KMS-11 (cell line): ENCODE measurements at regions not wholly inside any gene's neighbourhood (a gene's known extent, or its start where the extent isn't known, plus 50 kb on each side); places are given as distances from the start of the nearest gene placed in this dataset.

Source experiments
- H2AFZ ChIP-seq: fragments of 200-600 bp; sonication (generic); 2 replicates; pipeline ENCODE4 v1.6.1; 2016; ENCODE audit warnings: antibody characterized with exemption, mixed run types, low read depth
- H3K27ac ChIP-seq: fragments of 200-600 bp; sonication (generic); 2 replicates; pipeline ENCODE4 v1.6.1; 2016; ENCODE audit warnings: mild to moderate bottlenecking, mixed run types
- H3K27me3 ChIP-seq: fragments of 200-600 bp; sonication (generic); 2 replicates; pipeline ENCODE4 v1.6.1; 2017; ENCODE audit warnings: mild to moderate bottlenecking, low read depth, mixed run types, moderate library complexity; ENCODE audit not compliant: insufficient read depth
- H3K36me3 ChIP-seq: fragments of 200-600 bp; sonication (generic); 2 replicates; pipeline ENCODE4 v1.6.1; 2017; ENCODE audit warnings: mild to moderate bottlenecking, mixed run types; ENCODE audit not compliant: insufficient read depth
- H3K4me1 ChIP-seq: fragments of 200-600 bp; sonication (generic); 2 replicates; pipeline ENCODE4 v1.6.1; 2016; ENCODE audit warnings: mild to moderate bottlenecking, low read depth, mixed run types; ENCODE audit not compliant: poor library complexity, severe bottlenecking
- H3K4me2 ChIP-seq: fragments of 200-600 bp; sonication (generic); 2 replicates; pipeline ENCODE4 v1.7.0; 2016; ENCODE audit warnings: mild to moderate bottlenecking, mixed run types
- H3K4me3 ChIP-seq: fragments of 200-600 bp; sonication (generic); IDR thresholded peaks from 2 replicates; pipeline ENCODE4 v1.6.1; 2017; ENCODE audit warnings: low read depth, low read length, mixed read lengths; ENCODE audit not compliant: insufficient read depth
- H3K79me2 ChIP-seq: fragments of 200-600 bp; sonication (generic); 2 replicates; pipeline ENCODE4 v1.6.1; 2016; ENCODE audit warnings: low read depth, mixed run types; ENCODE audit not compliant: insufficient read depth
- H3K9ac ChIP-seq: fragments of 200-600 bp; sonication (generic); 2 replicates; pipeline ENCODE4 v1.6.1; 2016; ENCODE audit warnings: mild to moderate bottlenecking, mixed run types
- H4K20me1 ChIP-seq: fragments of 200-600 bp; sonication (generic); 2 replicates; pipeline ENCODE4 v1.6.1; 2016; ENCODE audit warnings: mild to moderate bottlenecking, mixed run types; ENCODE audit not compliant: insufficient read depth
- CTCF ChIP-seq: fragments of 200-600 bp; sonication (generic); conservative IDR thresholded peaks from 2 replicates; pipeline ENCODE4 v1.6.1; 2017; ENCODE audit warnings: low read depth, mild to moderate bottlenecking, antibody characterized with exemption, low read length, moderate library complexity, mixed read lengths

GRCh38 chr1:195326325-195326724 lies 1281.9 kb downstream of the KCNT2 start:
- no peaks in the 10 kb centered on the region for H4K20me1 ChIP-seq
- no peaks in the 10 kb centered on the region for H3K4me1 ChIP-seq
- no peak overlapping the region for H3K27ac ChIP-seq
- no peak overlapping the region for H3K9ac ChIP-seq
- H3K4me2 ChIP-seq, result no peak overlapping the region
- no peaks in the 10 kb centered on the region for H3K36me3 ChIP-seq
- no peak overlapping the region for H2AFZ ChIP-seq
- no peak for TF ChIP-seq CTCF
- no peak overlapping the region for H3K4me3 ChIP-seq
- H3K79me2 ChIP-seq, result no peaks in the 10 kb centered on the region
- H3K27me3 ChIP-seq, result no peaks in the 10 kb centered on the region

GRCh38 chr1:195325181-195325580 lies 1283.1 kb downstream of the KCNT2 start:
- no peaks in the 10 kb centered on the region for H3K4me1 ChIP-seq
- H3K4me2 ChIP-seq, result no peak overlapping the region
- no peaks in the 10 kb centered on the region for H4K20me1 ChIP-seq
- H3K27ac ChIP-seq, result no peak overlapping the region
- H3K4me3 ChIP-seq, result no peak overlapping the region
- H3K79me2 ChIP-seq, result no peaks in the 10 kb centered on the region
- no peaks in the 10 kb centered on the region for H3K36me3 ChIP-seq
- no peaks in the 10 kb centered on the region for H3K27me3 ChIP-seq
- H2AFZ ChIP-seq, result no peak overlapping the region
- no peak overlapping the region for H3K9ac ChIP-seq
- no peak for TF ChIP-seq CTCF

GRCh38 chr1:195306281-195306680 lies 1302.0 kb downstream of the KCNT2 start:
- Histone ChIP-seq H3K79me2 (no peaks in the 10 kb centered on the region), H3K4me1 (no peaks in the 10 kb centered on the region), H4K20me1 (no peaks in the 10 kb centered on the region), H3K4me2 (no peak overlapping the region), H3K4me3 (no peak overlapping the region), H3K27me3 (no peaks in the 10 kb centered on the region), H3K36me3 (no peaks in the 10 kb centered on the region), H3K9ac (no peak overlapping the region), H3K27ac (no peak overlapping the region), H2AFZ (no peak overlapping the region)
- TF ChIP-seq CTCF, result no peak

GRCh38 chr1:195294911-195295310 lies 1313.3 kb downstream of the KCNT2 start:
- H3K4me1 ChIP-seq, result no peaks in the 10 kb centered on the region
- H3K4me2 ChIP-seq, result no peak overlapping the region
- no peaks in the 10 kb centered on the region for H3K36me3 ChIP-seq
- H4K20me1 ChIP-seq, result no peaks in the 10 kb centered on the region
- no peak for TF ChIP-seq CTCF
- H3K27ac ChIP-seq, result no peak overlapping the region
- H3K27me3 ChIP-seq, result no peaks in the 10 kb centered on the region
- H3K4me3 ChIP-seq, result no peak overlapping the region
- no peak overlapping the region for H2AFZ ChIP-seq
- H3K79me2 ChIP-seq, result no peaks in the 10 kb centered on the region
- no peak overlapping the region for H3K9ac ChIP-seq

- H3K27ac ChIP-seq, result no peak overlapping the region
- H4K20me1 ChIP-seq, result no peaks in the 10 kb centered on the region
- no peak for TF ChIP-seq CTCF
- no peak overlapping the region for H3K4me2 ChIP-seq
- H3K4me1 ChIP-seq, result peaks cover 4% of the 10 kb centered on the region
- H3K36me3 ChIP-seq, result no peaks in the 10 kb centered on the region
- no peak overlapping the region for H3K9ac ChIP-seq
- H3K79me2 ChIP-seq, result no peaks in the 10 kb centered on the region
- H2AFZ ChIP-seq, result no peak overlapping the region
- no peak overlapping the region for H3K4me3 ChIP-seq
- H3K27me3 ChIP-seq, result no peaks in the 10 kb centered on the region
These were observed 1329.6 kb downstream of the KCNT2 start for GRCh38 chr1:195278644-195279043.
